SK-MEL-5 (cell line): ENCODE measurements at regions not wholly inside any gene's neighbourhood (a gene's known extent, or its start where the extent isn't known, plus 50 kb on each side); places are given as distances from the start of the nearest gene placed in this dataset.

Experiments
- DNase-seq: peaks from one replicate; pipeline ENCODE4 v3.0.0-alpha.2; 2016; ENCODE audit warnings: low read depth, low spot score
- in situ Hi-C: cut with HindIII; loops from 2 replicates; pipeline ENCODE4 v1.10.0; 2016; ENCODE audit warnings: low sequenced_read_pairs, high pct_unique_total_duplicates, low pct_unique_long_range_greater_than_20kb

DNA sequence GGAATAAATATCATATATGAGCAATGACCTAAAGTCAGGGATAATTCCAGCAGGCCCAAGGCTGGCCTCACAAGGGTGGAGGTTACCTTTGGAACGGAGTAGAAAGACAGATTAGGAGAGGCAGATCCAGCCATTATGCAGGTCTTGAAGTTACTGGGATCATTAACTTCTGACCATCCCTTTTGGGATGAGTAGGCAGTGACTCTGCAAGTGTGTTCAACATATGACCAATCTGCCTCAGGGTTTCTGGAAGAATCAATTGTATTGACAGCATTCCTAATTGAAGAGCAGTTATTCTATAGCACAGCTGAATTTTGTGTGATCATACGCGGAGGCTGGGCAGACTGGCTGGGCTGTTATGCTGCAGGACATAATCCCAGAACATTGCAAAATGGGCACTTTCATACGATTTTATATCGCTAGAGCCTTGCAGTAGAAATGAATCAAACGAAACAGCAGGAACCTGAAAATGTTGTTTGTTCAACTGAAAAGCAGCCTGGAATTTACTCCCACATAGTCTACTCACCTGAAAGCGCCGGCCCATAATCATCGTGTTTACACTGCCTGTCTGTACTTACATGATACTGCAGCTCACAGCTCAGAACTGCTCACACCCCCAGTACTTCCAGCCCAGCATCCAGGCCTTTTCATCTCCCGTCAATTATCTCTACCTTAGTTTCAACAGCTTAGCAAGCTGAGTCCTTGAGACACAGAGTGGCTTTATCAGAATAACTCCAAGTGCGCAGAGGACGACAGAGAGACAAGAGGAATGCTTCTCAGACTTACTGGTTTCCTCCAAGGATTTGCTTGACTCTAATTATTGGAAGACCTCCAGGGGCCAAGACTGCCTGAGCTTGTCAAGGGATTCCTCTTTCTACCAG is 556.1 kb downstream of the EFNB2 start:
- DNase-seq, result no peak

DNA sequence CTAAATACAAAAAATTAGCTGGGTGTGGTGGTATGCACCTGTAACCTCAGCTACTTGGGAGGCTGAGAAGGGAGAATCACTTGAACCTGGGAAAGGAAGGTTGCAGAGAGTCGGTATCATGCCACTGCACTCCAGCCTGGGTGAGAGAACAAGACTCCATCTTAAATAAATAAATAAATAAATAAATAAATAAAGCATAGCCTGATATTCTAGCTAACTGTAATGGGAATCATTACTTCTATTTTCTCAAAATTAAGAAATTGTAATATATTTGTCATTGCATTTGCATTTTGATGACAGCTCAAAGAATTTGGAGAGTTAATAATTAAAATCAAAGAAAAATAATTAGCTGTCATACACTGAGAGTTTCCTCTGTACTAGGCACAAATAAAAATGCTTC is 561.1 kb downstream of the EFNB2 start:
- in situ Hi-C loops, result no loop called here

More for the DNA sequence above, 556.1 kb downstream of the EFNB2 start:
- in situ Hi-C loops, result no loop called here

DNA sequence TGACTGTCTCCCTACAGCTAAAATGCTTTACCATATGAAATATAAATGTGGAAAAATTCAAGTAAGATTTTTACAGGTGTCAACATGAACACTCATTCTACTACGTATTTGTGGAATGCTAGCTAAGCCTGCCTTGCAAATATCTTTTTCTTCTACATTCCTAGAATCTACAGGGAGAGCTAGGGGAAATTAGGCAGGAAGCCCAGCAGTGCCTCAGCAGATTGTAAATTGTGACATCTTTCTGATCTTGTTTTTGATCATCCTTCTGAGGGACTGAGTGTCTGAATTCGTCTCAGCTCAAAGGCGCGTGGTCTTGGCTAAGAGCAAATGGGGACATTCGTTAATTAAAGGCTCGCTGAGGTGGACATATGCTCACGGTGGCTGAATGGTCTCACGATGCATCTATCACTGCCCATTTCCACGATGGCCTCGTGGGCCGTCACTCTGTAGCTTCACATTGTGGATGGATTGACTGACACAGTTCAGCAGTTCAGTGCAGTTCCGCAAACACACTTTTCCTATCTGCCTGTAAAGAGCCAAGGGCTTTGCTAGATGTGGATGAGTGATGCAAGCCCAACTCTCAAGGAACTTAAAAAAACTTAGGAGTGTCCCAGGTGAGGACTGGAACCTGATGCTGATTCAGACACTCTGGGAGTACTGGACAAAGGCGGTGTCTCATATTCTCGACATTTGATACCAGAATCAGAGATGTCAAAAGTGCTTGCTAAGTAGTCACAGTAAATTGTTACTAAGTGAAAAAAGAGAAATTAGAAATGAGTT is 562.5 kb downstream of the EFNB2 start:
- in situ Hi-C loops, result no loop called here
- no peak for DNase-seq

More for the DNA sequence above, 561.1 kb downstream of the EFNB2 start:
- DNase-seq, result no peak

DNA sequence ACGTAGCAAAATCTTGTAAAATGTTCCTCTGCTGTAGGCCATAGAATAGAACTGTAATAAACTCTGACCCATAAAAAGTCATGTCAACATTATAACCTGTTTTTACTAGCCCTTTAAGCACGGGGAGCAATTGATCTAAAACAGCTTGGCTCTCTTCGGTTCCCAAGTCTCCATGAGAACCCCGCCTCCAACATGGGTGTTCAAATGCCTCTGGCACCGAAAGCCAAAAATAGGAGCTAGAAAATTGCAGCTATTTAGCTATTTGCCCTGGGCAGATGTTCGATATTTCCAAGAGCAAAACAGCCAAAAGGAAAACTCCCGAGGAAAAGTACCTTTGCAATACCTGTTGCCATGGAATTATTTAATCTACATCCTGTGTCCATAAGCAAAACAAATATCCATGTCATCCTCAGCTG is 563.1 kb downstream of the EFNB2 start:
- no peak for DNase-seq
- in situ Hi-C loops, result no loop called here

DNA sequence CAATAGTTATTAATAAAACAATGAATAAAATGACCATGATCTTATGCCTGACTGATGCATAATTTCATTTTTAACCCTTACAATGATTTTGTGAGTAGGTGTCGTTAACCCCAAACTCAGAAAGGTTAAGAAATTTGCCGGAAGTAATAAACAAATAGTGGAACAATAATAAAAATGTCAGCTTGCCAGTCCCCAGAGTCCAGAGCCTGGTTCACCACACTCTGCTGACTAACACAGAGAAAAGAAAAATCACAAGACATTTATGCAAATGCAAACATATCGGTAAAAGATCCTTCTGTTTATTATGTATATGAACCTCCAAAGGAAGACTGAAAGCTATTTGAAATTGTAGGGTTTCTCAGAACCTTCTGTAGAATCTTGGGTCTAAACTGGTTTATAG is 563.7 kb downstream of the EFNB2 start:
- no peak for DNase-seq

DNA sequence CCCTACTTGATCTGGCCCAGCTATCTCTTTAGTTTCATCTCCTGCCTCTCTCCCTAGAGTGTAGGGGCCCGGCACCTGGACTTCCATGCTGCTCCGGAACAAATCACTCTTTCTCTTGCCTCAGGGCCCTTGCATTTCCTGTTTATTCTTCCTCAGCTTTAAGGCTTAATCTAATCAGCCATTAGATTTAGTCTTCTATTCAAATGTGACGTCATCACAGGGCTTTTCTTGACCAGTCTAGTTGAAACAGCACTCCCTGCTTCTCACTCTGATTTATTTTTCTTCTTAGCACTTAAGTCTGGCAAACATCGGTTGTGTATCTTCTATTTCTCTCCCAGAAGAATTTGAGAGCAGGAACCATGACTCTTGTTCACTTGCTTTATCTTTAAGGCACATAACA is 564.1 kb downstream of the EFNB2 start:
- in situ Hi-C loops, result no loop called here
- no peak for DNase-seq

More for the DNA sequence above, 563.7 kb downstream of the EFNB2 start:
- in situ Hi-C loops, result no loop called here

DNA sequence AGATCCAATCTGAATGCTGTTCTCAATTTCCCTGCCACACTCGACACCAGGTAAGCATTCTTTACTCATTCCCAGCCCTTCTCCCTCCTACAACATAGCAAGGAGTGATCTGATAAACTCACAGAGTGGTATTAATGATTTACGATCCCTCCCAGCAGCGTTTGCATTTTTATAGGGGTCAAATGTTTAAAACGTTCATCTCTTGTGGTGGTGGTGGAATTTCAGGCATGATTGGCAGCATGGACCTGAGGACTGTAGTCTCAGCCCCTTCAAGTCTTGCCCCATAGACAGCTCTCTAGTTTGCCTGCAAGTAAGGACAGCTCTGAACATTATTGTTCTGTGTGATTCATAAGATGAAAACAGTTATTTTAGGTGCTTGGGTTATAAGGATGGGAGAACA is 565.7 kb downstream of the EFNB2 start:
- in situ Hi-C loops, result no loop called here
- DNase-seq, result no peak

DNA sequence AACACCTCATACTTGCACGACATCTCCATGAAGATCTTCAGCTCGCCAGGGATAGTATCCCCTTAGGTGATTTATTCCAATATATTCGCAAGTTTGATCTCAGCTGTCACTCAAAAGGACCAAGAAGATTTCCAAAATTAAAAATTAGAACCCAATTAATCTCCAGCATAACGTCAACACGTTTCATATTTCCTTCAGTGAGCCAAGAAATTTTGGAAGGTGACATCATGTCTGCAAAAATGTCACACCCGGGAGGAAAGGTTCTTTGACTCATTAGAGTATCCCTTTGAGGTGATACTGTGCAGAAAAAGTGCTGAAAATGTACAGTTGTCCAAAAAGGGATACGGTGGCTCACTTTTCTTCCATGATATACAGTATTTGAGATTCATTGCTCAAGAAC is 569.6 kb downstream of the EFNB2 start:
- in situ Hi-C loops, result no loop called here
- DNase-seq, result no peak

DNA sequence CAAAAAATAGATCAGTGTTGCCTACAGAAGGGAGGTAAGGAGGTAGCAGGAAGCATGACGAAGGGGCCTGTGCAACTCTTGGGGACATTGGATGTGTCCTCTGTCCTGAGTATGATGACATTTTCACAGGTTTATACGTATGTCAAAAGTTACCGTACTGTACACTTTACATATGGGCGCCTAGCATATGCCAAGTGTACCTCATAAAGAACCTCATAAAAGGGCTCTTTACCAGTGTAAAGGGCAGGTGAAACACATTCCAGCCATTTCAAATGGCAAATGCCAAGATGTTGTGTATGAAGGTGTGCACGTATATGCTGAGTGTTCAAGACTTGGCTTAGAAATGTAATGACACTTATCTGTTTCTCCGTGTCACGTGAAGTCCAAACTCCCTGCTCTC is 573.4 kb downstream of the EFNB2 start:
- in situ Hi-C loops, result no loop called here
- no peak for DNase-seq

DNA sequence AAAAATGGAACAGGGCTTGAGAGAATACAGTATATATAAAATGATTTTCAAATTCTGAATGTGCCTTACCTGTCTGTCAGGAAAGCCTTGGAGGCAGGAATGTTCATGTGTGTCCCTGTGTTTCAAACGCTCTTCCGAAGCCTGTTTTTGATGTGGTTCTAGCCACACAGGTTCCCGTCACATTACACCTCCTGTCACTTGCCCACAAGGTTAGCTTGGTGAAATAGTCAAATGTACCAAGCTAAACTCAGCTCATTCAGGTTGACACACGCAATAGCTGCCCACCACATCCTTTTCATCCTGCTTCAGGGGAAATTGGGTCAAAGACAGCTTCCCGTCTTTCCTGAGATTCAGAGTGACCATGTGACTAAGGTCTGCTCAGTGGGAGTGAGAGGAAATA is 574.0 kb downstream of the EFNB2 start:
- in situ Hi-C loops, result no loop called here
- DNase-seq, result no peak

DNA sequence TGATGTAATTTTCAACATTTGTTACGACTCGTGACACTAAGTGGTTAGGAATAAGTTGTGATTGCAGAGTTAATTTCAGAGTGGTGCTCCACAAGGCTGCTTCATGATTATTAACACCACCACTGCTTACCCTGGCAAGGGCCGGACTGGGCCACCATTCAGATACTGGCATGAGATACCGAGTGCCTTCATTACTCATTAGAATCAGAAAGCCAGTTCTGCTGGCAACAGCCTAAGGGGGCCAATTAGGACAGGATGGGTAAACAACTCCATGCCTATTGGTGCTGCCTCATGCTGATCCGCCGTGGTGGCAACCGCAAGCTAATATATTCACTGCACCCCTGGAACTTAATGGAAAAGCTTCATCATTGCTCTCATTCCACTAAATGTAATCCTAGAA is 575.1 kb downstream of the EFNB2 start:
- in situ Hi-C loops, result no loop called here
- DNase-seq, result no peak

DNA sequence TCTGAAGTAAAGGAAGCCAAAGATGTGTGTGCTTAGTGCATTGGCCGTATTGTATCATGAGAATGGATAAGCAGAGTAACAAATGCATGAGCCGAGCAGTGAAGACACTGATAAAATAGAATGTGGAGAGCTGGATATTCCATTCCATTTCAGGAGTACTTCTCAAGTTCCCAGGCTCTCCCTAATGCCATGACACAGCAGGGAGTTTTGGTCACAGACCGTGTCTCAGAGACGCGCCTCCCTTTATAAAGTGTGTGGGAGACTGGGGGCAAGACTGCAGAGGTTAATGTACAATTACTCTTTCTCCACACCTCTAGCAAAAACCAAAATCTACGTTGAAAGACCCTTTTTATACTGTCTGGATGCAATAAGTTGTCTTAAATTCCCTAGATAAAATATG is 575.6 kb downstream of the EFNB2 start:
- DNase-seq, result no peak
- in situ Hi-C loops, result no loop called here

DNA sequence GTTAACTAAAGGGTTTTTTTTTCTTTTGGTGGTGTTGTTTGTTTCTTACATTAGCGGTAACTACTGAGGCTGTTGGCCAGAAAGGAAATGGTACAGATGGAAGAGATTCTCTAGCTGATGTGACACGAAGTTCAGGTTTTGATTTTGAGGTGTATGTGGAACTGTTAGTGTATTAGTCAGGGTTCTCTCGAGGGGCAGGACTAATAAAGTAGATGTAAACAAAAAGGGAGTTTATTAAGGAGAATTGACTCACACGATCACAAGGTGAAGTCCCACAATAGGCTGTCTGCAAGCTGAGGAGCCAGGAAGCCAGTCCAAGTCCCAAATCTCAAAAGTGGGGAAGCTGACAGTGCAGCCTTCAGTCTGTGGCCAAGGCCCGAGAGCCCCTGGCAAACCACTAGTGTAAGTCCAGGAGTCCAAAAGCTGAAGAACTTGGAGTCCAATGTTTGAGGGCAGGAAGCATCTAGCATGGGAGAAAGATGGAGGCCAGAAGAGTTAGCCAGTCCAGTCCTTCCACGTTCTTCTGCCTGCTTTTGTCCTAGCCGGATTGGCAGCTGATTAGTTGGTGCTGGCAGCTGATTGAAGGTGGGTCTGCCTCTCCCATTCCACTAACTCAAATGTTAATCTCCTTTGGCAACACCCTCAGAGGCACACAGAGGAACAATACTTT is 577.6 kb downstream of the EFNB2 start:
- in situ Hi-C loops, result no loop called here
- no peak for DNase-seq

DNA sequence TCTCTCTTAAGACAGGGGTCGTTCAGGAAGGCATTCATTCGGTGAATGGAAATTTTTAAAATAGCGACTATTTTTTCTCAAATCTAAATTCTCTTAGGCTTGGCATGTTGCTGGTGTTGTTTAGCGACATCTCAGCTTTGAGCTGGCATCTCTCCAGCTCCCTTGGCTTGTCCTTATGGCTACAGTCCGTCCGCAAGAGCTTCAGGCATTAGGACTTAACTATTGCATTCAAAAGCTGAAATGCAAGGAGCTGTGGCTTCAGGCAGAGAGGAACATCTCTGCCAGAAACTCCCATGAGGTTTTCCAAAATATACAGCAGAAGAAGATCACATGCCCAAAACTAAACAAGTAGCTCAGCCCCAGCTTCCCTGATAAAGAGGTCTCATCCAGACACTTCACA is 578.5 kb downstream of the EFNB2 start:
- no peak for DNase-seq
- in situ Hi-C loops, result no loop called here

DNA sequence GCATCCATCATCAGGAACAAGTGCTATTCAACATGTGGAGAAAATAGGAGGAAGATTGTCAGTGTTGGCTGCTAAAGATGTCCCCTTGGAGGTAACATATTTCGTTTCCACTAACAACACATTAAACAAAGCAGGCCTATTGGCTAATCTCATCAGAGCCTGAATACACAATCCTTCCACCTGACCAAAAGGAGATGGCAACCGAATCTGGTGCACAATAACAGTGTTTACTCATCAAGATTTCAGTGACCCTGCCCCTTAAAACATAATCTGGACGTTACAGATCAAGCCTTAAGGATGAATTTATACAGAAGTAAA is 582.5 kb downstream of the EFNB2 start:
- in situ Hi-C loops, result no loop called here
- DNase-seq, result no peak

DNA sequence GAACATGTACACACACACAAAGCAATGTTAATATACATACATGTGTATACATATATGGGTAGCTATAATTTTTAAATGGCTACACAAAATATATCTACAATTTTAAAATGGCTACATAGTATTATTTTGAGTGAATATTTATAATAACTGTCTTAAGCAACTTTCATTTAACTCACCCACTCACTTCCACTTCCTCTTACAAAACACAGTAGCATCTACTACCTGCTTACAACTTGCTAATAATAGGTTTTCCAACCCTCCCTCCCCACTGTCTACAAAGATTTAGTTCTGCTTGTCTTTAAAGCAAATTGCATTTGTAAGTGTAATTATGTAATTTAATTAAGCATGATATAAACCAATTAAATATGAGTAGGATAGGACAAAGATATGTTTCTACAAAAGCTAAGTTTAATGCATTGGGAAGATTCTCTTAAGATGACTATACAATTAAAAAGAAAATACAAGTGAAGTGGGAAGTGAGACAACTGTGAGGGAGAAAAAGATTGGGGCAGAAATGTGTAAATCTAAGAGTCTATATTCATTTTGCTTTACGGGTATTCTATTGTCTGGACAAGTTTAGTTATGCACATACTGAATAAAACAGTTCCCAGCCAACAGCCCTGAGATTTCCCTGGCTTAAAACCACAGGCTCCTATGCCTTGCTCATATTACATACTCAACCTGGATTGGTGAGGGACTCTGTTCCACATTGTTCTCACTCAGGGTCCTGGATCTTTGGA is 583.1 kb downstream of the EFNB2 start:
- in situ Hi-C loops, result no loop called here

DNA sequence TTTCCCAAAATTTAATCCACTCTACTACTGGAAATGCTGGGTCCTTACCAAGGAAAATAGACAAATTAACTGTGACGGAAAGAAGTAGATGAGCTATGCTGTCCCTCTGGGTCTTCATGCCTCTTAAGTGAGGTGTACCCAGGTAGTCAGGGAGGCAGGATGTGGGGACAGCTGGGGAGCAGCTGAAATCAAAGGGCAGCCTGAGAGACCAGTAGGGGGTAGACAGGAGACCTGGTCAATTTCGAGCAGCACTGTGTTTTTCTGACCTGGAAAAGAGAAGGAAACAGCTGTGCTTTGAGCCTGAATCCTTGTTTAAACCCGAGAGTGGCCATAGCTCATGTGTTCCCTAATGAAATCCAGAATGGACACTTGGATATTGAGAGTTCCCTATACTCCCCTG is 587.3 kb downstream of the EFNB2 start:
- in situ Hi-C loops, result no loop called here
- DNase-seq, result no peak

More for the DNA sequence above, 583.1 kb downstream of the EFNB2 start:
- no peak for DNase-seq

DNA sequence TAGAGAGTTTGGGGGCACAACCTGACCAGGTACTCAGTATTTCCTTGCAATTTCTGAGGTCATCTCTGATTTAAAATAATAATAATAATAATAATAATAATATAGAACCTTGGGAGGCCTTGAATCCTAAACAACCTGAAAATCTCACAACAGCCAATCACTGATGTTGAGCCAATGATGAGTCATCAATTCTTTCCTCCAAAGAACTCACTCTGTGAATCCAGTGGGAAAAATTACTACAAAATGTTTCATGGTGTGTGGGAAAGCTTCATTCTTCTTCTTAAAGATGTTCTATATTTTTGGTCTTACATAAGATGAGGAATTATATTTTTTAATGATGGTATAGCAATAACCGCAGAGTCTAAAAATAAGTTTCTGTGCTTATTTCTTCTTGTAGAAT is 594.6 kb downstream of the EFNB2 start:
- DNase-seq, result no peak

More for the DNA sequence above, 594.6 kb downstream of the EFNB2 start:
- in situ Hi-C loops, result no loop called here
